ENCODE measurements at regions not wholly inside any gene's neighbourhood (a gene's known extent, or its start where the extent isn't known, plus 50 kb on each side); places are given as distances from the start of the nearest gene placed in this dataset.

DNA sequence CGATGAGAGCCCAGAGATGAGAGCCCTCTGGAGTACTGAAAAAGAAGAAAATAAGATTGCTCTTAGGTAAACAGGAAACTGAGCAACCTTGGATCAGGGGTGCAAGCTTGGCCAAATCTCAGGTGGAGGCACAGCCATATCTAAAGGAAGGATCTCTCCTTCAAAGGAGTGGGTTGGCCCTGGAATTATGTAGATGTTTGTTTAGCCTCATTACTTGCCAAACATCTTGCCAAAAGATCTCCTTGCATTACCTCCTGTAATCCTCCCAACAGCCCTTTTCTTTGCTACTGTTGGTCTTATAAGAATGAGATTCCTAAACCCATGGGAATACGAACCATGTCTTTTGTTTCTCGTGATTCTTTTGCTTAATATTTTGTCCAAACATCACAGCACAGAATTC, 332.6 kb upstream of the NCKAP5 start:
- TF ChIP-seq TAF1 (IDR thresholded peaks at IDR 0.05; ENCODE audit: borderline replicate concordance, low read depth, low read length): no peak
- TF ChIP-seq NFIC (IDR thresholded peaks at IDR 0.05; ENCODE audit: borderline replicate concordance): no peak
- TF ChIP-seq RFX5 (IDR thresholded peaks at IDR 0.05; ENCODE audit: low read length): no peak
- no peak for TF ChIP-seq CHD2 (IDR thresholded peaks at IDR 0.05; ENCODE audit: low read length, partially characterized antibody)
- TF ChIP-seq RXRA (IDR thresholded peaks at IDR 0.05; ENCODE audit: borderline replicate concordance, low read depth): no peak
- Histone ChIP-seq H4K20me1 (ENCODE audit: insufficient read depth) (no peaks in the 10 kb centered on the region), H3K36me3 (replicated peaks in 1 of 2; ENCODE audit: control insufficient read depth in 1 of 2, insufficient read depth in 2 of 2, low read length in 1 of 2) (no peaks in the 10 kb centered on the region), H3K27ac (ENCODE audit: low read depth in 2 of 2, low read length in 1 of 2) (no peak overlapping the region), H3K4me3 (ENCODE audit: low read depth in 2 of 2, low read length in 1 of 2) (no peak overlapping the region), H2AFZ (ENCODE audit: low read depth) (no peak overlapping the region), H3F3A (replicated peaks; ENCODE audit: insufficient read depth) (no peaks in the 10 kb centered on the region), H3K79me2 (ENCODE audit: insufficient read depth) (no peaks in the 10 kb centered on the region), H3K4me2 (no peak overlapping the region), H3K4me1 (ENCODE audit: control insufficient read depth in 1 of 2, insufficient read depth in 2 of 2, low read depth in 1 of 2, low read length in 1 of 2) (peaks cover 0 to 2% of the 10 kb centered on the region in 2 experiments; a peak in 1 of 4 replicates), H3K9ac (no peak overlapping the region), H3K9me2 (no peaks in the 10 kb centered on the region), H3K27me3 (ENCODE audit: insufficient read depth) (no peaks in the 10 kb centered on the region; the same call in 1 of the 2 replicates), H3K9me3 (no peaks in the 10 kb centered on the region)
- ChIA-PET CTCF (interaction anchor here (1.2 kb wide), 1 partner anchor 14 kb away, joined by 4 read pairs; no protein-coding TSS in a partner anchor), POLR2A (no interaction called here)
- 3% methylated on average over 3 of the region's 3 CpGs for WGBS (ENCODE audit: low lambda C conversion rate)
- no peak for DNase-seq

DNA sequence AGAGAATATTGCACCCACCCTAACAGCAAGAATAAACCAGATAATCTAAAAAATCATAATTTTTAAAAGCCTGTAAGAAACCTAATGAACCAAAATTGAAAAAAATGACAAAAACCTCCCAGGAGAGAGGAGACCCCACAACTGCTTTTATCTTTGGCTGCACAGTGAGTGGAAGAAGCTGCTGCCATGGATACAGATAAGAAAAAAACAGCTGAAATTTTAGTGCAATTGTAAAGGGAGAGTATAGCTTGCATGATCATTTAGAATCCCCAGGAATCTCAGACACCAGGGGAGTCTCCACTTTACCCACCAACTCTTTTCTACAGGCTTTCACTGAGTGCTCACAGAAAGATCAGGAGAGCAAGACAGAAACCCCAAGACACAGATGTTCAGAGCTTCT, 338.1 kb upstream of the NCKAP5 start:
- no peaks in the 10 kb centered on the region for H3K79me2 ChIP-seq (ENCODE audit: insufficient read depth)
- ChIA-PET CTCF (interaction anchor here (1.0 to 2.0 kb wide), 3 partner anchors 13 to 22 kb away, joined by 3 to 9 read pairs (median 4); no protein-coding TSS in a partner anchor), POLR2A (no interaction called here)
- DNase-seq: no peak
- H3K4me2 ChIP-seq: no peak overlapping the region
- H3K9me3 ChIP-seq: no peaks in the 10 kb centered on the region
- no peak overlapping the region for H3K27ac ChIP-seq (ENCODE audit: low read depth in 2 of 2, low read length in 1 of 2)
- no peaks in the 10 kb centered on the region for H3K27me3 ChIP-seq (ENCODE audit: insufficient read depth)
- no peak overlapping the region for H2AFZ ChIP-seq (ENCODE audit: low read depth)
- H4K20me1 ChIP-seq (ENCODE audit: insufficient read depth): no peaks in the 10 kb centered on the region
- H3K36me3 ChIP-seq (replicated peaks in 1 of 2; ENCODE audit: control insufficient read depth in 1 of 2, insufficient read depth in 2 of 2, low read length in 1 of 2): no peaks in the 10 kb centered on the region
- TF ChIP-seq CHD2 (IDR thresholded peaks at IDR 0.05; ENCODE audit: low read length, partially characterized antibody) (no peak), SIN3A (IDR thresholded peaks at IDR 0.05; ENCODE audit: borderline replicate concordance, low read depth, low read length) (no peak), MXI1 (IDR thresholded peaks at IDR 0.05; ENCODE audit: low read depth, low read length) (no peak), RFX5 (IDR thresholded peaks at IDR 0.05; ENCODE audit: low read length) (no peak), TEAD4 (IDR thresholded peaks at IDR 0.05; ENCODE audit: borderline replicate concordance, insufficient read depth) (no peak), RXRA (IDR thresholded peaks at IDR 0.05; ENCODE audit: borderline replicate concordance, low read depth) (no peak), JUND (IDR thresholded peaks at IDR 0.05) (no peak), POLR2AphosphoS5 (IDR thresholded peaks at IDR 0.05; ENCODE audit: low read depth, low read length) (no peak)
- TF ChIP-seq, protein P1, sequence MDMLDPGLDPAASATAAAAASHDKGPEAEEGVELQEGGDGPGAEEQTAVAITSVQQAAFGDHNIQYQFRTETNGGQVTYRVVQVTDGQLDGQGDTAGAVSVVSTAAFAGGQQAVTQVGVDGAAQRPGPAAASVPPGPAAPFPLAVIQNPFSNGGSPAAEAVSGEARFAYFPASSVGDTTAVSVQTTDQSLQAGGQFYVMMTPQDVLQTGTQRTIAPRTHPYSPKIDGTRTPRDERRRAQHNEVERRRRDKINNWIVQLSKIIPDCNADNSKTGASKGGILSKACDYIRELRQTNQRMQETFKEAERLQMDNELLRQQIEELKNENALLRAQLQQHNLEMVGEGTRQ (IDR thresholded peaks at IDR 0.05; ENCODE audit: borderline replicate concordance, low read depth, low read length): no peak
- TF ChIP-seq, protein P2, sequence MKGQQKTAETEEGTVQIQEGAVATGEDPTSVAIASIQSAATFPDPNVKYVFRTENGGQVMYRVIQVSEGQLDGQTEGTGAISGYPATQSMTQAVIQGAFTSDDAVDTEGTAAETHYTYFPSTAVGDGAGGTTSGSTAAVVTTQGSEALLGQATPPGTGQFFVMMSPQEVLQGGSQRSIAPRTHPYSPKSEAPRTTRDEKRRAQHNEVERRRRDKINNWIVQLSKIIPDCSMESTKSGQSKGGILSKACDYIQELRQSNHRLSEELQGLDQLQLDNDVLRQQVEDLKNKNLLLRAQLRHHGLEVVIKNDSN (IDR thresholded peaks at IDR 0.05; ENCODE audit: borderline replicate concordance, low read depth): no peak
- H3K4me1 ChIP-seq (ENCODE audit: control insufficient read depth in 1 of 2, insufficient read depth in 2 of 2, low read depth in 1 of 2, low read length in 1 of 2): peaks cover 0 to 2% of the 10 kb centered on the region in 2 experiments; a peak in 1 of 4 replicates
- H3K4me3 ChIP-seq (ENCODE audit: low read depth in 2 of 2, low read length in 1 of 2): no peak overlapping the region
- no peak overlapping the region for H3K9ac ChIP-seq
- no peaks in the 10 kb centered on the region for H3F3A ChIP-seq (replicated peaks; ENCODE audit: insufficient read depth)
- 0 out of 2 replicates have a peak, but pooled peaks cover 4% of the 10 kb centered on the region for H3K9me2 ChIP-seq
